Endothelial cell of umbilical vein (primary cell): ENCODE measurements at regions not wholly inside any gene's neighbourhood (a gene's known extent, or its start where the extent isn't known, plus 50 kb on each side); places are given as distances from the start of the nearest gene placed in this dataset.

Source experiments
- BruUV-seq: library from RNA; stranded (reverse); fragments of 400-500 nt; replicated peaks from 2 replicates; lab custom pipeline; 2021; lab: Mats Ljungman, UMichigan
- CTCF ChIA-PET: fragments of 300-600, 350-600 bp; sonication (Branson Sonifier 250); formaldehyde crosslinking; loops from one replicate; lab custom pipeline; 2021; ENCODE audit warnings: antibody characterized with exemption, inconsistent platforms; lab: Charles Lee
- POLR2A ChIA-PET: fragments of 300-600, 350-600 bp; sonication (Branson Sonifier 250); formaldehyde crosslinking; loops from one replicate; lab custom pipeline; 2021; ENCODE audit warnings: antibody characterized with exemption, inconsistent platforms; lab: Charles Lee
- DNase-seq: peaks from one replicate; pipeline ENCODE4 v3.0.0-alpha.2; 2011; ENCODE audit warnings: low read depth, low spot score
- FAIRE-seq: peaks from 2 replicates; lab custom pipeline; 2011; peaks lifted over from hg19 to GRCh38; lab: Jason Lieb, UNC
- H2AFZ ChIP-seq: 2 replicates; pipeline ENCODE4 v1.6.0; 2012; ENCODE audit warnings: low read depth, low read length, control low read depth, inconsistent platforms
- H3K27ac ChIP-seq: 2 replicates; pipeline ENCODE4 v1.5.1; 2011; ENCODE audit warnings: low read depth, mild to moderate bottlenecking, control low read depth, low read length, moderate library complexity; ENCODE audit not compliant: insufficient read depth
- H3K27me3 ChIP-seq, 2 experiments: 2 replicates each; pipeline versions ENCODE4 v1.6.0 to v1.6.1; 2011; ENCODE audit warnings: low read length in 2 of 2, mixed read lengths in 1 of 2; ENCODE audit not compliant: control insufficient read depth in 2 of 2, insufficient read depth in 2 of 2
- H3K36me3 ChIP-seq, 2 experiments: 2 replicates in 1 of 2; 3 replicates in 1 of 2; pipeline ENCODE4 v1.5.1; 2011; ENCODE audit warnings: low read length in 2 of 2, mild to moderate bottlenecking in 1 of 2, moderate library complexity in 1 of 2; ENCODE audit not compliant: control insufficient read depth in 2 of 2, insufficient read depth in 2 of 2; ENCODE audit errors: extremely low read depth in 1 of 2
- H3K4me1 ChIP-seq: 3 replicates; pipeline ENCODE4 v1.5.1; 2011; ENCODE audit warnings: mild to moderate bottlenecking, low read length; ENCODE audit not compliant: control insufficient read depth, insufficient read depth; ENCODE audit errors: extremely low read depth
- H3K4me2 ChIP-seq: 2 replicates; pipeline ENCODE4 v1.6.1; 2011; ENCODE audit warnings: low read length, control low read depth, mixed read lengths; ENCODE audit not compliant: insufficient read depth
- H3K4me3 ChIP-seq, 3 experiments: fragments of 200-600 bp in 1 of 3; sonication (generic), shearing (Covaris generic) in 1 of 3; replicated peaks in 1 of 3; 2 replicates each; pipeline ENCODE4 v1.5.1; 2011 to 2016; ENCODE audit warnings: control low read depth in 3 of 3, low read length in 3 of 3, mild to moderate bottlenecking in 2 of 3, inconsistent platforms in 1 of 3, low read depth in 1 of 3, moderate library complexity in 1 of 3; ENCODE audit not compliant: insufficient read depth in 1 of 3
- H3K79me2 ChIP-seq: 2 replicates; pipeline ENCODE4 v1.6.0; 2012; ENCODE audit warnings: low read length, inconsistent platforms; ENCODE audit not compliant: control insufficient read depth, insufficient read depth
- H3K9ac ChIP-seq: replicated peaks from 2 replicates; pipeline ENCODE3; 2011; ENCODE audit warnings: low read length, control low read depth; ENCODE audit not compliant: insufficient read depth; ENCODE audit errors: extremely low read depth
- H3K9me1 ChIP-seq: replicated peaks from 3 replicates; pipeline ENCODE4 v1.6.0; 2011; ENCODE audit warnings: mild to moderate bottlenecking, low read length; ENCODE audit not compliant: control insufficient read depth, insufficient read depth; ENCODE audit errors: extremely low read depth
- H3K9me3 ChIP-seq: replicated peaks from 2 replicates; pipeline ENCODE4 v1.5.1; 2012; ENCODE audit warnings: low read length, inconsistent platforms; ENCODE audit not compliant: control insufficient read depth, insufficient read depth
- H4K20me1 ChIP-seq: replicated peaks from 2 replicates; pipeline ENCODE3; 2011; ENCODE audit warnings: mild to moderate bottlenecking, low read length; ENCODE audit not compliant: control insufficient read depth, insufficient read depth; ENCODE audit errors: extremely low read depth
- EZH2 ChIP-seq: IDR thresholded peaks from 2 replicates; pipeline ENCODE4 v1.6.1; 2012; ENCODE audit warnings: borderline replicate concordance, low read depth, mild to moderate bottlenecking, moderate library complexity, low read length, inconsistent platforms; ENCODE audit not compliant: severe bottlenecking
- FOS ChIP-seq: IDR thresholded peaks from 2 replicates; pipeline ENCODE4 v1.6.1; 2011; ENCODE audit warnings: mild to moderate bottlenecking, low read length, moderate library complexity, borderline replicate concordance; ENCODE audit not compliant: insufficient read depth
- GATA2 ChIP-seq: IDR thresholded peaks from 2 replicates; pipeline ENCODE4 v1.7.0; 2011; ENCODE audit warnings: low read depth, mild to moderate bottlenecking, moderate library complexity, mixed read lengths, low read length; ENCODE audit not compliant: insufficient read length, insufficient read depth
- JUN ChIP-seq: IDR thresholded peaks from 2 replicates; pipeline ENCODE4 v1.6.1; 2011; ENCODE audit warnings: borderline replicate concordance, low read depth; ENCODE audit not compliant: insufficient read length, insufficient read depth
- MYC ChIP-seq: IDR thresholded peaks from one replicate; pipeline ENCODE4 v1.6.1; 2011; ENCODE audit warnings: mild to moderate bottlenecking, low read depth, low read length
- POLR2A ChIP-seq: IDR thresholded peaks from 2 replicates; pipeline ENCODE4 v1.6.1; 2012; ENCODE audit warnings: low read depth, mild to moderate bottlenecking, control low read depth, low read length
- POLR2AphosphoS5 ChIP-seq: IDR thresholded peaks from 2 replicates; pipeline ENCODE4 v1.6.1; 2012; ENCODE audit warnings: low read depth, mild to moderate bottlenecking, control low read depth, low read length, moderate library complexity; ENCODE audit not compliant: insufficient read depth
- dilution Hi-C: fragments of 300-500 bp; cut with MboI; formaldehyde crosslinking; loops from one replicate; pipeline ENCODE4 v1.15.0; 2019; ENCODE audit warnings: low sequenced_read_pairs; ENCODE audit not compliant: extremely low pct_ligation_motif_present
- intact Hi-C: fragments of 100-400 bp; cut with micrococcal nuclease; formaldehyde crosslinking; loops from one replicate; pipeline ENCODE4 v1.10.0; 2022
- TF ChIP-seq, protein P1 (sequence below): IDR thresholded peaks from 2 replicates; pipeline ENCODE4 v1.6.1; 2011; ENCODE audit not compliant: insufficient read depth, insufficient read length
- TF ChIP-seq, protein P2 (sequence below), 2 donors: IDR thresholded peaks; 1 replicate in 1 of 2; 2 replicates in 1 of 2; pipeline ENCODE4 v1.5.1; 2011; ENCODE audit warnings: low read length in 2 of 2, mild to moderate bottlenecking in 2 of 2, moderate library complexity in 2 of 2, control low read depth in 1 of 2, inconsistent platforms in 1 of 2, low read depth in 1 of 2; ENCODE audit not compliant: insufficient read depth in 1 of 2; ENCODE audit errors: extremely low read depth in 1 of 2

DNA sequence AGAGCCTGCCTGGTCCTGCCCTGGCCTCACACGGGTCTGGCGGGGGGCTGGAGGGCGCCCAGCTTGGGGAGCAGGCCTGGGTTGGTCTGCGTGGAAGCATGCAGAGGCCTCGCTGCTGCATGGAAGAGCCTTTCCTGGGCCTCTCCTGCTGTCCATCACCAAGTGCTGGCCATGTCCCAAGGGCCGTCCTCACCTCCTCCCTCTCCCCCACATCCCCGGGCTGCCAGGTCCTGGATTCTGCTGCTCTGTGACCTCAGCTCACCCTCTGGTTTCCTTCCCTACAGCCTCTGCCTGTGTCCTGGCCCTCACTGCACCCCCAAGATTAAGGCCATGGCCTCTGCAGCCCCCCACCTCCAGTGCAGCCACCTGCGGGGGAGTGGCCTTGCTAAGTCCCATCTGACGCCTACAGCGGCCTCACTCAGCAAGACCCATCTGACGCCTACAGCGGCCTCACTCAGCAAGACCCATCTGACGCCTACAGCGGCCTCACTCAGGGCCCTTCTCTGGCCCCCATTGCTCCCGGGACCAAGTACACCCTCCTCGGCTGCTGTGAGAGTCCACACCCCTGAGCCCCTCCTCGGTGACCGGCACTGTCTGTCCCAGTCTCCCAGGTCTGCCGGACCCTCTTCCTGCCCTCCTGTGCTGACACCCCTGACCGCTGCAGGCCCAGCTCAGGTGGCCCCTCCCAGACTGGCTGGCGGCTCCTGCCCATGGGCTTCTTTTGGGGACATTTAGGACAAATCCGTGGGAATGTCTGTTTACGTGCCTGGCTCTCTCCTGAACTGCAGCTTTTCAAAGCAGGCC is 119.5 kb upstream of the B3GAT1 start:
- H3K9me3 ChIP-seq, result no peaks in the 10 kb centered on the region
- TF ChIP-seq GATA2 (no peak), JUN (no peak), FOS (no peak), EZH2 (no peak)
- intact Hi-C loops (no loop called here), dilution Hi-C loops (no loop called here)
- DNase-seq (no peak), FAIRE-seq (no peak)
- no peaks in the 10 kb centered on the region for H3K79me2 ChIP-seq
- H4K20me1 ChIP-seq, result no peaks in the 10 kb centered on the region
- H3K4me2 ChIP-seq, result no peak overlapping the region
- H3K9me1 ChIP-seq, result no peaks in the 10 kb centered on the region
- H3K4me1 ChIP-seq, result no peaks in the 10 kb centered on the region
- CTCF ChIA-PET, result no interaction called here
- no peaks in the 10 kb centered on the region for H3K27me3 ChIP-seq
- no peaks in the 10 kb centered on the region for H3K36me3 ChIP-seq
- H3K9ac ChIP-seq, result no peak overlapping the region
- no TSS peak for BruUV-seq
- no peak overlapping the region for H3K27ac ChIP-seq
- no peak overlapping the region for H3K4me3 ChIP-seq
- POLR2A ChIA-PET, result no interaction called here
- H2AFZ ChIP-seq, result no peak overlapping the region

DNA sequence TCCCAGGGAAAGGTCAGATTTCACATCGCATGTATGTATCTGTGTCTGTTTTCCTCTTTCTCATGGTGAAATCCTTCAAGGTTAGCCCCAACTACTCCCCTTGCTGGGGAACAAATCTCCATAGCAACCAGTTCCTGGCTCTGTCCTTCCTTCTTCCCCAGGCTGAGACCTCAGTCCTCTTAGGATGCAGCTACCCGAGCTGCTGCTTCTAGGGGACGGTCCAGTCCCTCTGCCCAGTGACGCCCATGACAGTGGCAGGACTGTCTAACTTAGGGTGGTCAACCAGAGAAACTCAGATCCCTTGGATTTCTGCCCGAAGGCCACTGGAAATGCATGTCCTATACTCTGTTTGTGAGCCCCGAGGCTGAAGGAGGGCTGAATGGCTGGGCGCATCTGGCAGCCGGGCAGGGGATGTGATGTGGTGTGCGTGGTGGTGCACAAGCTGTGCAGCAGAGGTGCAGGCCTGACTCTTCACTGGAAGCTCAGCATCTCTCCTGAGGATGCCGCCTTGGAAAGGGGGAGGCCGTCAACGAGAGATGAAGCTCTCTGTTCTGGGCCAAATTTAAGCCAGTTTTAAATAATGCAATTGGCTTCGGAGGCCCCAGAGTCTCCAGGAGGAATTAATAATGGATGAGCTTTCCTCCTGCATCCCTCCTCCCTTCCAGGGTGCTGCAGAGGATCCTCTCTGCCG is 118.7 kb upstream of the B3GAT1 start:
- Histone ChIP-seq H3K4me2 (no peak overlapping the region), H3K4me1 (no peaks in the 10 kb centered on the region), H3K36me3 (no peaks in the 10 kb centered on the region), H2AFZ (no peak overlapping the region), H4K20me1 (no peaks in the 10 kb centered on the region), H3K79me2 (no peaks in the 10 kb centered on the region), H3K9me1 (no peaks in the 10 kb centered on the region), H3K27me3 (no peaks in the 10 kb centered on the region), H3K4me3 (no peak overlapping the region), H3K27ac (no peak overlapping the region), H3K9me3 (no peaks in the 10 kb centered on the region), H3K9ac (no peak overlapping the region)
- FAIRE-seq, result no peak
- ChIA-PET POLR2A (no interaction called here), CTCF (no interaction called here)
- TF ChIP-seq POLR2A (no peak), FOS (no peak), POLR2AphosphoS5 (no peak), MYC (no peak), JUN (no peak), EZH2 (no peak), GATA2 (no peak)
- TF ChIP-seq, protein P1, sequence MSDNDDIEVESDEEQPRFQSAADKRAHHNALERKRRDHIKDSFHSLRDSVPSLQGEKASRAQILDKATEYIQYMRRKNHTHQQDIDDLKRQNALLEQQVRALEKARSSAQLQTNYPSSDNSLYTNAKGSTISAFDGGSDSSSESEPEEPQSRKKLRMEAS, result no peak
- TF ChIP-seq, protein P2, sequence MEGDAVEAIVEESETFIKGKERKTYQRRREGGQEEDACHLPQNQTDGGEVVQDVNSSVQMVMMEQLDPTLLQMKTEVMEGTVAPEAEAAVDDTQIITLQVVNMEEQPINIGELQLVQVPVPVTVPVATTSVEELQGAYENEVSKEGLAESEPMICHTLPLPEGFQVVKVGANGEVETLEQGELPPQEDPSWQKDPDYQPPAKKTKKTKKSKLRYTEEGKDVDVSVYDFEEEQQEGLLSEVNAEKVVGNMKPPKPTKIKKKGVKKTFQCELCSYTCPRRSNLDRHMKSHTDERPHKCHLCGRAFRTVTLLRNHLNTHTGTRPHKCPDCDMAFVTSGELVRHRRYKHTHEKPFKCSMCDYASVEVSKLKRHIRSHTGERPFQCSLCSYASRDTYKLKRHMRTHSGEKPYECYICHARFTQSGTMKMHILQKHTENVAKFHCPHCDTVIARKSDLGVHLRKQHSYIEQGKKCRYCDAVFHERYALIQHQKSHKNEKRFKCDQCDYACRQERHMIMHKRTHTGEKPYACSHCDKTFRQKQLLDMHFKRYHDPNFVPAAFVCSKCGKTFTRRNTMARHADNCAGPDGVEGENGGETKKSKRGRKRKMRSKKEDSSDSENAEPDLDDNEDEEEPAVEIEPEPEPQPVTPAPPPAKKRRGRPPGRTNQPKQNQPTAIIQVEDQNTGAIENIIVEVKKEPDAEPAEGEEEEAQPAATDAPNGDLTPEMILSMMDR (IDR thresholded peaks at IDR 0.05; ENCODE audit: extremely low read depth in 1 of 2, insufficient read depth in 1 of 2, low read depth in 1 of 2, low read length in 2 of 2), result no peak
- intact Hi-C loops (no loop called here), dilution Hi-C loops (no loop called here)
- DNase-seq, result no peak
- no TSS peak for BruUV-seq
